SH-SY5Y (cell line): ENCODE measurements at regions not wholly inside any gene's neighbourhood (a gene's known extent, or its start where the extent isn't known, plus 50 kb on each side); places are given as distances from the start of the nearest gene placed in this dataset.

Experiments
- GATA2 ChIP-seq: IDR thresholded peaks from 2 replicates; pipeline ENCODE4 v1.6.1; 2011; ENCODE audit warnings: mild to moderate bottlenecking, low read depth, low read length
- GATA3 ChIP-seq: IDR thresholded peaks from 2 replicates; pipeline ENCODE4 v1.6.1; 2011; ENCODE audit warnings: low read depth, mild to moderate bottlenecking, low read length, moderate library complexity

- no peak for TF ChIP-seq GATA3
- TF ChIP-seq GATA2 = no peak
Observed at GRCh38 chr7:35467456-35467978, 213.6 kb upstream of the TBX20 start.
